ENCODE measurements at regions not wholly inside any gene's neighbourhood (a gene's known extent, or its start where the extent isn't known, plus 50 kb on each side); places are given as distances from the start of the nearest gene placed in this dataset.

GRCh38 chr12:18851271-18851670, 113.4 kb downstream of the CAPZA3 start:
- TF ChIP-seq POLR2A (IDR thresholded peaks at IDR 0.05; ENCODE audit: low read depth, low read length) (no peak), CTCF (IDR thresholded peaks at IDR 0.05; ENCODE audit: extremely low read depth in 1 of 2, insufficient read depth in 1 of 2, low read depth in 1 of 2, low read length in 2 of 2) (no peak)
